NCI-H2196 treated with DMSO at 0.1 percent for 48 hours (cell line): ENCODE measurements at regions not wholly inside any gene's neighbourhood (a gene's known extent, or its start where the extent isn't known, plus 50 kb on each side); places are given as distances from the start of the nearest gene placed in this dataset.

ENCODE experiments used
- DNase-seq: peaks from one replicate; lab custom pipeline; 2025; ENCODE audit not compliant: unreplicated experiment; lab: John Stamatoyannopoulos, UW

- DNase-seq, result no peak
These were observed 234.1 kb downstream of the OMA1 start for GRCh38 chr1:58312461-58312860.

- no peak for DNase-seq
These were observed 235.6 kb downstream of the OMA1 start for GRCh38 chr1:58310881-58311280.

GRCh38 chr1:58310469-58310868 is 236.1 kb downstream of the OMA1 start:
- DNase-seq, result no peak

DNA sequence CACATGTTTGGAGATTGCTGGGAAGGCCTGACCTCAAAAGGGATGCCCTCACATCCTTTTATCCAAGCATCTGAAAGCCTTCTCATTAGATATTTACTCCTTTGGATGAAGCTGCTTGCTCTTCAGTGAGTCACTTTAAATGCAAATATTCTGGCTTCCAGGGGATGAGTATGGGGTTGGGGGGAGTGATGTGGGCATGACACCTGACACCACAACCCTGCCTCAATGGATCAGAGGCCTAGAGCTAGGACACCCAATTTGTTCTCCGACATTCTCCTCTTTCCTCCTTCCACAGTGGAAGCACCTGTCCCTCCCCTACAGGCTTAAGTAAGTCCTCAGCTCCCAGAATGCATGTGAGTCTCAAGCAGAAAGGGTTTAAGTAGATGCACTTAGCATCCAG is 238.3 kb downstream of the OMA1 start:
- DNase-seq, result no peak

DNA sequence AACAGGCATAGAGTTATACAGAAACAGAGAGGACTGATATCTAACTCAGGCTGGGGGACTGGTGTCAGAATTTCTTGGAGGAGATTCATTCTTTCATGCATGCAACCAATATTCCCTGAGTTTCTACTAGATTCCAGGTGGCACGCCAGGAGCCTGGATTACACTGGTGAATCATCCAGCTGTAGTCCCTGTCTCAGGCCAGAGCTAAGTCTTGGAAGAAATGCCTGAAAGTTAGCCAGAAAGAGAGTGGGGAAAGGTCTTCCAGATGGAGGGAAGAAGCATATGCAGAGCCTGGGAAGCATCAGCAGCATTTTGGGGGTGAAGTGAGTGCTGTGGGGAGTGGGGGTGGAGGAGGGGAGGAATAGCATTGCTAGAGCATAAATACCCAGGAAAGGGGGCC is 239.1 kb downstream of the OMA1 start:
- DNase-seq, result no peak

- DNase-seq, result no peak
These were observed 240.9 kb downstream of the OMA1 start for GRCh38 chr1:58305622-58306021.

GRCh38 chr1:58304346-58304975 is 242.1 kb downstream of the OMA1 start:
- no peak for DNase-seq

- DNase-seq, result no peak
These were observed 242.7 kb downstream of the OMA1 start for GRCh38 chr1:58303841-58304240.

DNA sequence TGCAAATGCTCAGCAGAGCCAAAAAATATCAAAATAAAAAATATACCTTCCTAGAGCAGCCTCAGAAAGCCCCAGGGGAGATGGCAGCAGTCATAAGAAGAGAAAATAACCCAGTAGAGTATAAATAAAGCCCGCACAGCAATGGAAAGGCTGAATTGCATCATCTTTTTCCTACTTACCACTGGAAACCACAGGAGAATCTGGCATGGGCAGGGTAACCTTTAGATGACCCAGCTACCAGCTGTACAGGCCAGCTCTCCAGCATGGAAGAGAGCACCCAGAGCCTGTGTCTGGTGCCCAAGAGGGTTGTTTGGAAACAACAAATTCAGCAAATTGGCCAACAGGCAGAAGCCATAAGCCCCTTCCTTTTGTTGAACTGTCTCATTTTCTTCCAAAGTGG is 253.1 kb downstream of the OMA1 start:
- DNase-seq, result no peak

DNA sequence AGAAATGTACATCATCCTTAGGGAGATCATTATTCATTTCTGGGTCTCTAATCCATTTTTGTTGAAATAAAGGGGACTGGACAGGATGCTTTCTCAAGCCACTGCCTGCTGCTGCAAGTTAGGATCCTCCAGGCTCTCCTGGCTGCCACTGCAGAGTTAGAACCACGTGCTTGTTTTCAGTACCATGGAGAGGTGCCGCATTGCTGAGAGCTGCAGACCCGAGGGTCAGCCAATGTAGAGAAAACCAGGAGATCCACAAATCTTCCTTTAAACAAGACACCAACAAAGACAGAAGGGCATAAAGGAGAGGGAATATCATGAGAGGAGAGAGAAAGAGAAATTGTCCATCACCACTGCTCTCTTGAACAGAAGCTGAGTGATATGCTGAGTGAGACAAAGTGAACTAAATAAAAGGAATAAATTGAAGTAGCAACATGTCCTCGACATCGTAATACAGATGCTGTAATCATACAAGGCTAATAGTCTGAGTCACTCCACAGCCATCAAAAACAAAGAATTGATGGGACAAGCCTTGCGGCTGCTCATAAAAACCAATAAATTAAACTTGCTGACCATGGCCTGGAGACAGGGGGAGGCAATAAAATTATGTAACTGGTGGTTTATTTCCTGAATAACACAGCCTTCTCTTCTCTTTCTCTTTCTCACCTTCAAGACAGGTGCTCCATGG is 255.7 kb downstream of the OMA1 start:
- no peak for DNase-seq

GRCh38 chr1:58288624-58289142 is 257.8 kb downstream of the OMA1 start:
- no peak for DNase-seq

DNA sequence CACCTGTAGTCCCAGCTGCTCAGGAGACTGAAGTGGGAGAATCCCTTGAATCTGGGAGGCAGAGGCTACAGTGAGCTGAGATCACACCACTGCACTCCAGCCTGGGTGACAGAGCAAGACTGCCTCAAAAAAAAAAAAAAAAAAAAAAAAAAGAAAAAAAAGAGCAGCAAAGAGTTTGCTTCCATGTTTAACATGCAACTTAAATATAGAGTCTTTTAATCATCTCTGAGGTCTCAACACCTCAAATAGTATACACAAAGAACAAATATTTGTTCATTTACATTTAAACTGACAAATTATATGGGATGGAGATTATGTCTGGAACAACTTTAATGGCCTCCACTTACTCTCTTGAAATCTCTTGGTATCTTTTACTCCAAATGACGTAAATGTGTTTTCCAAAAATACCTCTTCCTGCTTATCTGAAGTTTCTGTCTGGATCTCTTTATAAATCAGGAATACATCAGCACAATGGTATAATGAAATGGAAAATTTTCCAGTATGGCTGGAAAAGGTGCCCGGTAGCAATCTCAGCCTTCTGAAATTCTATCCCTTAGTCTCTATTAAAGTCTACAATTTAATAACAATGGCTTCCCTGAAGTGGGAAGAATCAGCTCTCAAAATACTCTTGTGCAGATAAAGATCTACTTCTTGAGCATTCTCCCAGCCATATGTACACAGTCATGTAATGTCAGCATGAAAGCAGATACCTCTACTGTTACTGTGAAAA is 258.5 kb downstream of the OMA1 start:
- DNase-seq, result no peak

- DNase-seq, result no peak
These were observed 262.4 kb downstream of the OMA1 start for GRCh38 chr1:58284225-58284510.

- DNase-seq, result no peak
These were observed 262.9 kb downstream of the OMA1 start for GRCh38 chr1:58283388-58284224.

DNA sequence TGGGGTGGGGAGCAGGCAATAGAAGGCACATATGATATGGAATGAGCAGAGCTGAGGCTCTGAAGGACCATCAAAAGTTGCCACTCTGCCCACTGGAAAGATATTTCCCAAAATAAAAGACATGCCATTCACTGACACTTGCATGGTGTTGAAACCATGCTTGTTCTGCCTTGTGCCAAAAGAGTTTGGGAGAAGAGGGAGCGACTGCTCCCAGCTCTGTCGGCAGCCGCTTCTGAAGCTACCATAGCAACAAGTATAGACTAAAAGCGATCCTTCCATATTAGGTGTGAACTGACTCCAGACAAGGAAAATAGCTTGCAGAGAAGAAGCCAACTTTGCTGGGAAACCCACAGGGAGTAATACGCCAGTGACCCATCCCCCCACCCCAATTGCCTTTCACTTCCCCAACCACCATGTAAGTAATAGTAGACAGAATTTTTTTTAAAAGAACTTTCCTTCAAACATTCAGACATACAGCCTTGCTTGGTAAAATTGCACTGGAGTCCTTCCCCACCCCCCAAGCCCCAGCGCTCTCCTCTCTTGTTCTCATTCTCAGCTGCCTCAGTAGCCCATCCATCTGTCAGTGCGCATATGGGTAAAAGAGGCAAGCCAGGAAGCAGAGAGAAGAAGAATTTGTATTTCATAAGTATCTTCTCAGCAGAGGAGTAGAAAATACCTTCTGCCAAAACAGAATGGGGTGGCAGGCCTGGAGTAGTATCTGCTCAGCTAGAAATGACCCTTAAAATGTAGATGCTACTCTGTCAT is 263.7 kb downstream of the OMA1 start:
- DNase-seq, result no peak

GRCh38 chr1:58266242-58266641 is 280.3 kb downstream of the OMA1 start:
- DNase-seq, result no peak

DNA sequence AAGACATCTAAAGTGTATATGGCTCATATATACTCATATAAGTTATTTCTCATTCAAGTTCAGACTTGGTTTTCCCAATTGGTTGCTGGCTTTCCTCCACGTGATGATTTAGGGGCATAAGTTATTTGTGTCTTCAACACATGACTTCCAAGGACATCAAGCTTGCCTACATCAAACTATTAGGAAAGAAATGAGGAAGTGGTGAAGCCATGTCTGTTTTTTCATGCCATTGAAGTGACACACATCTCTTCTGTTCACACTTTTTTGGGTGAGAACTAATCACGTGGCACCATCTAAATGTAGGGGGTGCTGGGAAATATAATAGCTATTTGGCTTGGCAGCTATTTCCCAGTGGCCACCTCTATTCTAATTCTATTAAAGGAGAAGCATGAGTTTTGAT is 282.1 kb downstream of the OMA1 start:
- no peak for DNase-seq

DNA sequence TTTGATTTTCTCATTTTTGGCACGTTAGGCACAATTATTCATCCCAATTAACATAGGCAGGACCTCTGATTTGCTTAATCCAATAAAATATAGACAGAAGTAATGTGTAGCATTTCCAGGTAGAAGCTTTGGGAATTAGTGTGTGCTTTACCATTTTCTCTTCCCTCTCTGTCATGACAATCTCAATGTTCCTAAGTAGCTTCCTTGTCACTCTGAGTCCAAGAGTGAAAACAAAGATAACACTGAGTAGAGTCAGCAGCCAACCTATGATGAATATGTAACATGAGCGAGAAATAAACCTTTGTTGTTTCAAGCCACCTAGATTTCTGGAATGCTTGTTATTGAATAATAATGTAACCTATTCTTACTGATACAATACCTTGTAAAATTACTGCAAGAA is 283.8 kb downstream of the OMA1 start:
- DNase-seq, result no peak

DNA sequence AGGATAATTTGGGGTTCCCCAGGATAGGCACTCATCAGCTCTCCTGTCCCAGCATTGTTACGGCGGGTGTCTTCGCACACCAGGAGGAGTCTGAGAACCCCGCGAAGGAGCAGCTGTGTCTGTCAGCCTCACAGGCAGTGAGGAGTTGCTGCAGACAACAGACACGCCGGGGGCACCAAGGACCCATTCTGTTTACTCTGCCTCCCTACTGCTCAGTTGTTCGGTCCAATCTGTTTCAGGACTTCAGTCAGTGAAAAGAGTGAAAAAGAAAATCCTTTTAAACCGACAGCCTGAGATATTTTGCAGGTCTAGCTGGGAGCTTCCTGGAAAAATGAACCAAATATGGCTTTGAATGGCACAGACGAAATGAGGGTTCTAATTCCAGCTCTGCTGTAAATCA is 288.4 kb downstream of the OMA1 start:
- DNase-seq, result no peak

DNA sequence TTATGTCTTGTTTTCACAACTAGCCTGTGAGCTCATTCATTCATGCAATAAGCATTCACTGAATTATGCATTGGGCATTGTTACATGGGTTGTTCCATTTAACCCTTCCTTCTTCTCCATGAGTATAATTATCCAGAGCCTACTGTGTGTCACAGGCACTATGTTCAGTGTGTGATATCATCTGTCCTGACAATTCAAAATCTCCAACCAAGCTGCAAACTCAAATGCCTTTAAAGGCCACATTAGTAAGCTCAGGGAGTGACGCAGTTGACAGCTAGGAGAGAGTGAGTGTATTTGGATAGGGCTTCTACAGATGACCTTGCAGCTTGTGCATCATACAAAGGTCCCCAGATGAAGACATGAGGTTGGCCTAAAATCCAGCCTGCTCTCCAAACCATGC is 289.5 kb downstream of the OMA1 start:
- DNase-seq, result no peak

DNA sequence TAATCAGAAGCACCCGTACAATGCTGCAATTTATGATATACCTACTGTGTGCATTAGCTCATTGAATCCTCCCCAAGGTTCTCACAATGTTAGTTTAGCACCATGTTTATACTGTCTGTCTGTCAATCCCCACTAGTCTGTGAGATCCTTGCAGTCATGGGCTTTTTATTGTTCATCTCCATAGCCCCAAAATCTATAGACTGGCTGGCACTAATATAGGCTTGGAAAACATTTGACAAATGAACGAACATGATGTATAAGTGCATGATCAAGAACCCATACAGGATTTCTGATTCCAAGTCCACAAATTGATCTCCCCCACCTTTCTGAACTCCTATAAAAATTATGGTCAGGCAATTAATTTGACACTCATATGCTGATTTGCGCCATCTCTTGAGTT is 290.0 kb downstream of the OMA1 start:
- DNase-seq, result no peak
